ENCODE measurements at regions not wholly inside any gene's neighbourhood (a gene's known extent, or its start where the extent isn't known, plus 50 kb on each side); places are given as distances from the start of the nearest gene placed in this dataset.

DNA sequence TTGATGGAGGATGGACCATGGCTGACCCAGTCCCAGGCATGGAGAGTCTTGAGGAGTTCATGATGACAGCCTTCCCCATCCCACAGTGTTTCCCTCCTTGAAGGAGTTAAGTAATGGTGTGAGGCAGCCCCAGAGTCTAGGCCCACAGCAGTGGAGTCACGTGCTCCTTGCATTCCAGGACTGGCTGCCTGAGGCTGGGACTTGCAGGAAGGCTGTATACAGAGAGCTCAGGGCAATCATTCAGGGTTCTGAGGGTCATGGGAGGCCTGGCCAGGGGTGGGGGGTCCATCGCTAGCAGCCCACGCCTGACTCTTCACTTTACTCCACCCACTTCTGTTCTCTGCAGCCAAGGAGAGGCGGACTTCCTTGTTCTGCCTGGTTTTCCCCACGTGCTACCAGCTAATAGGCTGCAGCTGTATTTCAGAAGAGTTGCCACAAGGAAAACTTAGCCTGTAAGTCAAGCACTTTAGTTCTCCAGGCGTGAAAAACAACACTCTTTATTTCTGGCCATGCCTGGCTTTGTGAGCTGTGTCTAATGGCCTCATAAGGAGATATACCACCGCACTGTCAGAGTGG lies 272.5 kb downstream of the DHX35 start:
- DNase-seq (ENCODE audit: low read depth in 4 of 6, low spot score in 6 of 6): peak in 1 of 6 donors; percentile 28
- no peak overlapping the region for H3K27ac ChIP-seq (ENCODE audit: low read depth, low read length)
- no peaks in the 10 kb centered on the region for H3K36me3 ChIP-seq (ENCODE audit: control insufficient read depth, insufficient read depth, low read length)
- no peaks in the 10 kb centered on the region for H3K9me3 ChIP-seq (ENCODE audit: control insufficient read depth, insufficient read depth, low read length)
- WGBS (ENCODE audit: insufficient coverage): 46% methylated on average over 5 of the region's 7 CpGs
- no peak overlapping the region for H3K4me3 ChIP-seq (ENCODE audit: low read depth, low read length)
- peaks cover 5% of the 10 kb centered on the region for H3K27me3 ChIP-seq (ENCODE audit: control insufficient read depth, insufficient read depth, low read length)
- H3K4me1 ChIP-seq (ENCODE audit: control insufficient read depth, insufficient read depth, low read length): peaks cover 3% of the 10 kb centered on the region

- H3K36me3 ChIP-seq (ENCODE audit: control insufficient read depth, insufficient read depth, low read length): no peaks in the 10 kb centered on the region
- peaks cover 5% of the 10 kb centered on the region for H3K27me3 ChIP-seq (ENCODE audit: control insufficient read depth, insufficient read depth, low read length)
- no peak overlapping the region for H3K27ac ChIP-seq (ENCODE audit: low read depth, low read length)
- 90% methylated on average over 4 of the region's 4 CpGs for WGBS (ENCODE audit: insufficient coverage)
- no peaks in the 10 kb centered on the region for H3K9me3 ChIP-seq (ENCODE audit: control insufficient read depth, insufficient read depth, low read length)
- no peak overlapping the region for H3K4me3 ChIP-seq (ENCODE audit: low read depth, low read length)
- peaks cover 3% of the 10 kb centered on the region for H3K4me1 ChIP-seq (ENCODE audit: control insufficient read depth, insufficient read depth, low read length)
- no peak for DNase-seq (ENCODE audit: low read depth in 4 of 6, low spot score in 6 of 6)
Observed at GRCh38 chr20:39233755-39234154, 271.6 kb downstream of the DHX35 start.

- 45% methylated on average over 4 of the region's 7 CpGs for WGBS (ENCODE audit: insufficient coverage)
- H3K36me3 ChIP-seq (ENCODE audit: control insufficient read depth, insufficient read depth, low read length): no peaks in the 10 kb centered on the region
- no peak overlapping the region for H3K4me3 ChIP-seq (ENCODE audit: low read depth, low read length)
- H3K27ac ChIP-seq (ENCODE audit: low read depth, low read length): no peak overlapping the region
- peaks cover 6% of the 10 kb centered on the region for H3K27me3 ChIP-seq (ENCODE audit: control insufficient read depth, insufficient read depth, low read length)
- no peaks in the 10 kb centered on the region for H3K9me3 ChIP-seq (ENCODE audit: control insufficient read depth, insufficient read depth, low read length)
- peak in 1 of 6 donors; percentile 66 for DNase-seq (ENCODE audit: low read depth in 4 of 6, low spot score in 6 of 6)
- no peaks in the 10 kb centered on the region for H3K4me1 ChIP-seq (ENCODE audit: control insufficient read depth, insufficient read depth, low read length)
Observed at GRCh38 chr20:39227416-39227815, 265.3 kb downstream of the DHX35 start.

DNA sequence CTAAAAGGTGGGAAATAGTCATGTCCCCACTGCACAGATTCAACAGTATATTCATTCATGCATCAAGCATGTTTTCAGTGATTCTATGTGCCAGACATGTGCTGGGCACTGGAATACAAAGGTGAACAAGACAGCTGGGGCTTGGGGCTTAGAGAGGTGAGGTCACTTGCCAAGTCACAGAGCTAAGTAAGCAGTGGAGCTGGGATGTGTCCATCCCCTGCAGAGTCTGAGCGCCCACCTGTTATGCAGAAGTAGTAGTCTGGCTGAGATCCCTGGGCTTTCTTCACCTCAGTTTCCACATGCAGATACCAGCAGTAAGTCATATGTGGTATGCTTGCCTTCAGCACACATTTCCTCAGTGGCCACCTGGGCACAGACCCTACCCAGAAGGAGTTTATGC lies 263.8 kb downstream of the DHX35 start:
- no peak for DNase-seq (ENCODE audit: low read depth in 4 of 6, low spot score in 6 of 6)
- peaks cover 6% of the 10 kb centered on the region for H3K27me3 ChIP-seq (ENCODE audit: control insufficient read depth, insufficient read depth, low read length)
- no peaks in the 10 kb centered on the region for H3K4me1 ChIP-seq (ENCODE audit: control insufficient read depth, insufficient read depth, low read length)
- H3K4me3 ChIP-seq (ENCODE audit: low read depth, low read length): no peak overlapping the region
- H3K9me3 ChIP-seq (ENCODE audit: control insufficient read depth, insufficient read depth, low read length): no peaks in the 10 kb centered on the region
- H3K36me3 ChIP-seq (ENCODE audit: control insufficient read depth, insufficient read depth, low read length): no peaks in the 10 kb centered on the region
- H3K27ac ChIP-seq (ENCODE audit: low read depth, low read length): no peak overlapping the region
- WGBS (ENCODE audit: insufficient coverage): no CpG with 5 or more reads among the region's 1 CpG

- H3K27me3 ChIP-seq (ENCODE audit: control insufficient read depth, insufficient read depth, low read length): peaks cover 7% of the 10 kb centered on the region
- DNase-seq (ENCODE audit: low read depth in 4 of 6, low spot score in 6 of 6): no peak
- H3K4me3 ChIP-seq (ENCODE audit: low read depth, low read length): no peak overlapping the region
- 66% methylated on average over 5 of the region's 5 CpGs for WGBS (ENCODE audit: insufficient coverage)
- H3K4me1 ChIP-seq (ENCODE audit: control insufficient read depth, insufficient read depth, low read length): no peaks in the 10 kb centered on the region
- no peak overlapping the region for H3K27ac ChIP-seq (ENCODE audit: low read depth, low read length)
- H3K36me3 ChIP-seq (ENCODE audit: control insufficient read depth, insufficient read depth, low read length): no peaks in the 10 kb centered on the region
- H3K9me3 ChIP-seq (ENCODE audit: control insufficient read depth, insufficient read depth, low read length): no peaks in the 10 kb centered on the region
Observed at GRCh38 chr20:39225536-39225935, 263.4 kb downstream of the DHX35 start.

DNA sequence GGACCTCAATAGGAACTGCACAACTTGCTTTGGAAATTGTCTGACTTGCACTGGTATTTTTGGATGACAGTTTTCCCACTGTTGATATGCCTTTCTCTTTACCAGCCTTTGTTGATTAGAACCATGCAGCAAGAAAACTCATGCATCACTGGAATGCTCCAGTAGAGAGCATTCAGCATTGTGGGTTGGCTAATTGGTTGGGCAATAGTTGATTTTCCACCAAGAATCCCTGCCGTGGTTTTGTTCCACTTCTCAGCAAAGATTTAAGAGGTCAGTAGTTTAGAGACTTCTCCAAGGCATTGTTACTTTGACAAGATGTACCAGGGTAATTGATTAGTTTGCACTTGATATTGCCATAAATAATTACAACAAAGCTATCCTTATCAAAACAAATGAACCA lies 260.0 kb downstream of the DHX35 start:
- no peak overlapping the region for H3K27ac ChIP-seq (ENCODE audit: low read depth, low read length)
- DNase-seq (ENCODE audit: low read depth in 4 of 6, low spot score in 6 of 6): no peak
- H3K9me3 ChIP-seq (ENCODE audit: control insufficient read depth, insufficient read depth, low read length): no peaks in the 10 kb centered on the region
- no peak overlapping the region for H3K4me3 ChIP-seq (ENCODE audit: low read depth, low read length)
- WGBS (ENCODE audit: insufficient coverage): no CpG with 5 or more reads among the region's 1 CpG
- no peaks in the 10 kb centered on the region for H3K36me3 ChIP-seq (ENCODE audit: control insufficient read depth, insufficient read depth, low read length)
- H3K27me3 ChIP-seq (ENCODE audit: control insufficient read depth, insufficient read depth, low read length): peaks cover 7% of the 10 kb centered on the region
- H3K4me1 ChIP-seq (ENCODE audit: control insufficient read depth, insufficient read depth, low read length): no peaks in the 10 kb centered on the region

GRCh38 chr20:39216195-39216594 lies 254.1 kb downstream of the DHX35 start:
- no peaks in the 10 kb centered on the region for H3K4me1 ChIP-seq (ENCODE audit: control insufficient read depth, insufficient read depth, low read length)
- no peaks in the 10 kb centered on the region for H3K36me3 ChIP-seq (ENCODE audit: control insufficient read depth, insufficient read depth, low read length)
- H3K9me3 ChIP-seq (ENCODE audit: control insufficient read depth, insufficient read depth, low read length): no peaks in the 10 kb centered on the region
- H3K27ac ChIP-seq (ENCODE audit: low read depth, low read length): no peak overlapping the region
- DNase-seq (ENCODE audit: low read depth in 4 of 6, low spot score in 6 of 6): no peak
- H3K27me3 ChIP-seq (ENCODE audit: control insufficient read depth, insufficient read depth, low read length): peaks cover 9% of the 10 kb centered on the region
- WGBS (ENCODE audit: insufficient coverage): 98% methylated on average over 3 of the region's 3 CpGs
- H3K4me3 ChIP-seq (ENCODE audit: low read depth, low read length): no peak overlapping the region

DNA sequence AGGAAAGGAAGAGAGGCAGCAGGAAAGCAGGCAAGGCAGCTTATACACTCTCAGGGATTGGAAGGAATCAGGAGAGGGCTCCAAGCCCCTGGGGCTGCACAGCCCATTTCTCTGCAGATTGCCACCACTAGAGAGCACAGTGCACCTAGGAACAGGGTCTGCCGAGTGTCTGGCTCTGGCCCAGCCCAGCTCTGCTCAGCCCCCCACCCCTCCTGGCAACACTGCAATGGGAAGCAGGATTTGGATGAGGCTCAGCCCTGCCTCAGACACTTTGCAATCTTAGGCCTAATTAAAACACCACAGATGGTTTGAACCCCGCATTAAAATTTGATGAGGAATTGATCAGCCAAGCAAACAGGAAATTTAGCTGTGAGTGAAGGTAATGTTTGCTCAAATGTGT lies 252.7 kb downstream of the DHX35 start:
- no peaks in the 10 kb centered on the region for H3K9me3 ChIP-seq (ENCODE audit: control insufficient read depth, insufficient read depth, low read length)
- no peak overlapping the region for H3K4me3 ChIP-seq (ENCODE audit: low read depth, low read length)
- 8% methylated on average over 1 of the region's 2 CpGs for WGBS (ENCODE audit: insufficient coverage)
- no peaks in the 10 kb centered on the region for H3K36me3 ChIP-seq (ENCODE audit: control insufficient read depth, insufficient read depth, low read length)
- peak in 3 of 6 donors; percentile 9 to 94 (median 86) for DNase-seq (ENCODE audit: low read depth in 4 of 6, low spot score in 6 of 6)
- peaks cover 8% of the 10 kb centered on the region for H3K27me3 ChIP-seq (ENCODE audit: control insufficient read depth, insufficient read depth, low read length)
- H3K27ac ChIP-seq (ENCODE audit: low read depth, low read length): no peak overlapping the region
- no peaks in the 10 kb centered on the region for H3K4me1 ChIP-seq (ENCODE audit: control insufficient read depth, insufficient read depth, low read length)

GRCh38 chr20:39213476-39214145 lies 251.5 kb downstream of the DHX35 start:
- 90% methylated on average over 1 of the region's 3 CpGs for WGBS (ENCODE audit: insufficient coverage)
- H3K27me3 ChIP-seq (ENCODE audit: control insufficient read depth, insufficient read depth, low read length): peaks cover 11% of the 10 kb centered on the region
- no peak overlapping the region for H3K27ac ChIP-seq (ENCODE audit: low read depth, low read length)
- no peaks in the 10 kb centered on the region for H3K4me1 ChIP-seq (ENCODE audit: control insufficient read depth, insufficient read depth, low read length)
- H3K36me3 ChIP-seq (ENCODE audit: control insufficient read depth, insufficient read depth, low read length): no peaks in the 10 kb centered on the region
- no peak overlapping the region for H3K4me3 ChIP-seq (ENCODE audit: low read depth, low read length)
- DNase-seq (ENCODE audit: low read depth in 4 of 6, low spot score in 6 of 6): peak in 1 of 6 donors; percentile 27
- H3K9me3 ChIP-seq (ENCODE audit: control insufficient read depth, insufficient read depth, low read length): no peaks in the 10 kb centered on the region

GRCh38 chr20:39211060-39211748 lies 249.1 kb downstream of the DHX35 start:
- DNase-seq (ENCODE audit: low read depth in 4 of 6, low spot score in 6 of 6): no peak
- 60% methylated on average over 3 of the region's 5 CpGs for WGBS (ENCODE audit: insufficient coverage)
- H3K27ac ChIP-seq (ENCODE audit: low read depth, low read length): no peak overlapping the region
- H3K4me3 ChIP-seq (ENCODE audit: low read depth, low read length): no peak overlapping the region
- H3K4me1 ChIP-seq (ENCODE audit: control insufficient read depth, insufficient read depth, low read length): no peaks in the 10 kb centered on the region
- no peaks in the 10 kb centered on the region for H3K9me3 ChIP-seq (ENCODE audit: control insufficient read depth, insufficient read depth, low read length)
- H3K36me3 ChIP-seq (ENCODE audit: control insufficient read depth, insufficient read depth, low read length): no peaks in the 10 kb centered on the region
- peaks cover 9% of the 10 kb centered on the region for H3K27me3 ChIP-seq (ENCODE audit: control insufficient read depth, insufficient read depth, low read length)
